ENCODE measurements at regions not wholly inside any gene's neighbourhood (a gene's known extent, or its start where the extent isn't known, plus 50 kb on each side); places are given as distances from the start of the nearest gene placed in this dataset.

- TF ChIP-seq MAX (IDR thresholded peaks at IDR 0.05), result no peak
- no peak for TF ChIP-seq CTCF (IDR thresholded peaks at IDR 0.05)
- no peak for TF ChIP-seq E2F6 (IDR thresholded peaks at IDR 0.05; ENCODE audit: borderline replicate concordance, low read depth)
- TF ChIP-seq MYC (IDR thresholded peaks at IDR 0.05; ENCODE audit: borderline replicate concordance, low read length), result no peak
- TF ChIP-seq JUN (IDR thresholded peaks at IDR 0.05), result no peak
- no peak for TF ChIP-seq POLR2AphosphoS2 (conservative IDR thresholded peaks at IDR 0.05; ENCODE audit: low read length)
- no peak for TF ChIP-seq KDM1A (IDR thresholded peaks at IDR 0.05; ENCODE audit: low read depth)
- TF ChIP-seq FOSL2 (IDR thresholded peaks at IDR 0.05), result no peak
- no peak for TF ChIP-seq FOSL2 (CRISPR knock-in tag; IDR thresholded peaks at IDR 0.05)
- TF ChIP-seq POLR2A (IDR thresholded peaks at IDR 0.05; ENCODE audit: low read length), result no peak
- no peak for TF ChIP-seq BCL3 (IDR thresholded peaks at IDR 0.05)
- TF ChIP-seq USF2 (IDR thresholded peaks at IDR 0.05), result no peak
- TF ChIP-seq ZC3H11A (IDR thresholded peaks at IDR 0.05), result no peak
- TF ChIP-seq ESRRA (IDR thresholded peaks at IDR 0.05; ENCODE audit: borderline replicate concordance, low read length), result no peak
These were observed 205.1 kb downstream of the GLI2 start for GRCh38 chr2:120940726-120941256.
